ENCODE measurements at regions not wholly inside any gene's neighbourhood (a gene's known extent, or its start where the extent isn't known, plus 50 kb on each side); places are given as distances from the start of the nearest gene placed in this dataset.

DNA sequence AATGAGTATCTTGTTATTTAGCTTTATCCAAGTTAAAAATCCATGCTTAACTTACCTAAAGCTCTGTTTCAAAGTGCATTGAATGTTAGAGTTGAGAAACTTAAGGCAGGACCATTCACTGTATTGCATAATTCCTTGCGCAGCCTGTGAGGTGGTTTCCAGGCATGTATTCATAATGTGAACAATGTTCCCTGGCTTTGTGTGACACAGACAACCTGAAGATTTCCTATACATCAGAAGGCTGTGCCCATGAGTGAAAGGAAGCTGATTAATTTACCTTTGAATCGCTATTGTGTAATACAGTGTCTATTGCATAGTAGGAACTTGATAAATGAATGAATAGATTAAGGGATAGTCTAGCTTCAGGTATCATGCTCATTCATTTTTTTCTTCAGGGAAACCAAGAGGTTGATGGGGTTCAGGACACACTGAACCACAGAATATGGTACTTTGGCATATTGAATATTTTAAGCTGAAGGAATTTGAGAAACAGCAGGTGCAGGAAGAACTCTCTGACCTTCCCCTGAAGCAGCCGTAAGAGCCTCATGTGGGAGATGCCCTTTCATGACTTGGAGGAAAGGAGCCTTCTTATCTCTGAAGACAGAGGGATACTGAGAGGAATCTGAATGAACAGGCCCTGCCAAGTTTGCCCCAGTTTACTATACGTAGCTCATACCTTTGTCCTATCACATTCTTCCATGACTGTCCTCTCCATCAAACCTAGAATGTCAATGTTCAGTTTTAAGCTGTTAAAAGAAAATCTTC lies 88.6 kb upstream of the GNG12 start:
- TF ChIP-seq EZH2 (IDR thresholded peaks at IDR 0.05; ENCODE audit: borderline replicate concordance, low read depth, low read length, poor library complexity, severe bottlenecking) = no peak
- TF ChIP-seq, protein P1, sequence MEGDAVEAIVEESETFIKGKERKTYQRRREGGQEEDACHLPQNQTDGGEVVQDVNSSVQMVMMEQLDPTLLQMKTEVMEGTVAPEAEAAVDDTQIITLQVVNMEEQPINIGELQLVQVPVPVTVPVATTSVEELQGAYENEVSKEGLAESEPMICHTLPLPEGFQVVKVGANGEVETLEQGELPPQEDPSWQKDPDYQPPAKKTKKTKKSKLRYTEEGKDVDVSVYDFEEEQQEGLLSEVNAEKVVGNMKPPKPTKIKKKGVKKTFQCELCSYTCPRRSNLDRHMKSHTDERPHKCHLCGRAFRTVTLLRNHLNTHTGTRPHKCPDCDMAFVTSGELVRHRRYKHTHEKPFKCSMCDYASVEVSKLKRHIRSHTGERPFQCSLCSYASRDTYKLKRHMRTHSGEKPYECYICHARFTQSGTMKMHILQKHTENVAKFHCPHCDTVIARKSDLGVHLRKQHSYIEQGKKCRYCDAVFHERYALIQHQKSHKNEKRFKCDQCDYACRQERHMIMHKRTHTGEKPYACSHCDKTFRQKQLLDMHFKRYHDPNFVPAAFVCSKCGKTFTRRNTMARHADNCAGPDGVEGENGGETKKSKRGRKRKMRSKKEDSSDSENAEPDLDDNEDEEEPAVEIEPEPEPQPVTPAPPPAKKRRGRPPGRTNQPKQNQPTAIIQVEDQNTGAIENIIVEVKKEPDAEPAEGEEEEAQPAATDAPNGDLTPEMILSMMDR (conservative IDR thresholded peaks at IDR 0.05; ENCODE audit: low read depth, low read length) = no peak
